GM19238 (cell line): ENCODE measurements at regions not wholly inside any gene's neighbourhood (a gene's known extent, or its start where the extent isn't known, plus 50 kb on each side); places are given as distances from the start of the nearest gene placed in this dataset.
"Not testable (repeated sequence)": the region's sequence is repeated elsewhere in the genome, so short reads cannot be mapped to it uniquely, and the experiment has no call there.

Experiments used
- DNase-seq: peaks from one replicate; pipeline ENCODE4 v3.0.0; 2011; ENCODE audit warnings: low spot score; ENCODE audit not compliant: insufficient read length

- not testable (repeated sequence) for DNase-seq
Measured at GRCh38 chr9:97103613-97104383, 64.9 kb upstream of the CTSV start.

- not testable (repeated sequence) for DNase-seq
Measured at GRCh38 chr9:97099540-97099939, 60.6 kb upstream of the CTSV start.

GRCh38 chr9:97096793-97097192, 57.9 kb upstream of the CTSV start:
- DNase-seq, result no peak

GRCh38 chr9:97089361-97089760, 50.4 kb upstream of the CTSV start:
- DNase-seq, result not testable (repeated sequence)
